ENCODE measurements at regions not wholly inside any gene's neighbourhood (a gene's known extent, or its start where the extent isn't known, plus 50 kb on each side); places are given as distances from the start of the nearest gene placed in this dataset.

- no peak overlapping the region for H3K9ac ChIP-seq (ENCODE audit: insufficient read depth, low read depth, low read length)
- no peak overlapping the region for H2AFZ ChIP-seq (ENCODE audit: low read length)
- H3K4me2 ChIP-seq (ENCODE audit: low read depth, low read length): no peak overlapping the region
- no peak overlapping the region for H3K27ac ChIP-seq (ENCODE audit: extremely low read length, insufficient read depth, low read length)
- POLR2A ChIA-PET: no interaction called here
- H3K36me3 ChIP-seq (replicated peaks in 1 of 2; ENCODE audit: control insufficient read depth in 1 of 2, insufficient read depth in 2 of 2, low read length in 2 of 2): no peaks in the 10 kb centered on the region
- no TSS peak for BruUV-seq (replicated peaks)
- ATAC-seq (no peak), FAIRE-seq (no peak), DNase-seq (ENCODE audit: low spot score) (no peak)
- no peaks in the 10 kb centered on the region for H3K27me3 ChIP-seq (ENCODE audit: control insufficient read depth in 1 of 2, insufficient read depth in 2 of 2, low read length in 2 of 2)
- H3K4me1 ChIP-seq (ENCODE audit: insufficient read depth, low read length): no peaks in the 10 kb centered on the region
- peaks cover 94% of the 10 kb centered on the region for H3K9me3 ChIP-seq (ENCODE audit: low read length)
- H3K79me2 ChIP-seq (ENCODE audit: insufficient read depth, low read length): no peaks in the 10 kb centered on the region
- H4K20me1 ChIP-seq (ENCODE audit: insufficient read depth, low read length): no peaks in the 10 kb centered on the region
- intact Hi-C loops (cut with micrococcal nuclease; ENCODE audit: unreplicated experiment) (no loop called here), in situ Hi-C loops (cut with HindIII; ENCODE audit: extremely low pct_ligation_motif_present, low pct_unique_long_range_greater_than_20kb) (no loop called here)
- CTCF ChIA-PET (ENCODE audit: low intra/inter-chr PET ratio, low total read pairs): no interaction called here
- no peak for TF ChIP-seq ATF3 (CRISPR knock-in tag; IDR thresholded peaks at IDR 0.05)
- no peak overlapping the region for H3K4me3 ChIP-seq (replicated peaks in 1 of 3; ENCODE audit: insufficient read depth in 1 of 3, low read depth in 2 of 3, low read length in 3 of 3)
- 6% methylated on average over 3 of the region's 3 CpGs for WGBS (ENCODE audit: low lambda C conversion rate)
Measured at GRCh38 chr6:164756142-164756541, 553.3 kb downstream of the C6orf118 start.

DNA sequence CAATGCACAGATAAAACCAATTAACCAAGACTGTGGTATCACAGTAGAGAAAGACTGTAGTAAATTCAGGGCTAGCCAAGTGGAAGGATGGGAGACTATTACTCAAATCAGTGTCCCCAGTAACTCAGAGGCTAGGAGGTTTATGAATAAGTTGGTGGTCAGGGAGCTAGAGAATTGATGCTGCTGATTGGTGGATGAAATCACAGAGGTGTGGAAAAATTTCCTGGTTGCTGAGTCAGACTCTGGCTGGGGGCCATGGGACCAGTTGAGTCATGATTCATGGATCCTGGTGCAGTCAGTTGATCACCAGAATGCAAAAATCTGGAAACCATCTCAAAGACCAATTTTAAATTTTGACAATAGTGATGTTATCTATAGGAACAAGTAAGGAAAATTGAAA, 555.9 kb downstream of the C6orf118 start:
- TF ChIP-seq CC2D1A (CRISPR knock-in tag; IDR thresholded peaks at IDR 0.05) (no peak), LCORL (IDR thresholded peaks at IDR 0.05) (no peak), LCORL (CRISPR knock-in tag; IDR thresholded peaks at IDR 0.05) (no peak), SP5 (CRISPR knock-in tag; IDR thresholded peaks at IDR 0.05; ENCODE audit: borderline replicate concordance, low read depth) (no peak), YY1 (IDR thresholded peaks at IDR 0.05; ENCODE audit: insufficient read depth, insufficient replicate concordance, low read depth, low read length) (no peak), PBX2 (CRISPR knock-in tag; IDR thresholded peaks at IDR 0.05) (no peak), RBAK (CRISPR knock-in tag; IDR thresholded peaks at IDR 0.05) (no peak), ARHGAP35 (CRISPR knock-in tag; IDR thresholded peaks at IDR 0.05; ENCODE audit: borderline replicate concordance) (no peak), CENPBD1 (CRISPR knock-in tag; IDR thresholded peaks at IDR 0.05; ENCODE audit: borderline replicate concordance, low read depth) (no peak), ZNF121 (CRISPR knock-in tag; IDR thresholded peaks at IDR 0.05) (no peak)
- TF ChIP-seq, protein P1, sequence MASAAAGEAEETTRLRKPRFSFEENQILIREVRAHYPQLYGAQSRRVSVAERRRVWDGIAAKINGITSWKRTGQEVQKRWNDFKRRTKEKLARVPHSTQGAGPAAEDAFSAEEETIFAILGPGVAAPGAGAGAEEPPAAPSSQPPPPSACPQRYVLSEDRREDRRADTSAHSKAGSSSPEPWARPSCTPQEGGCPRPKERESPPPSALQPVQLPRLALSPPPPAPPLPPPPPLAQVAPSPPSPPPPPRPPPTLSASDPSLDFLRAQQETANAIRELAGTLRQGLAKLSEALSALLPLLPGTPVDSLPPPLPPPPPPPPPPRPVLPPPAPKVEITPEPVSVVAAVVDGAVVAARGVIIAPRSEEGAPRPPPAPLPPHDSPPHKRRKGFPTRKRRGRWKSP (CRISPR knock-in tag; IDR thresholded peaks at IDR 0.05): no peak
- in situ Hi-C loops (cut with HindIII; ENCODE audit: extremely low pct_ligation_motif_present, low pct_unique_long_range_greater_than_20kb) (no loop called here), intact Hi-C loops (cut with micrococcal nuclease; ENCODE audit: unreplicated experiment) (no loop called here)
- Histone ChIP-seq H3K36me3 (replicated peaks in 1 of 2; ENCODE audit: control insufficient read depth in 1 of 2, insufficient read depth in 2 of 2, low read length in 2 of 2) (no peaks in the 10 kb centered on the region), H3K9ac (ENCODE audit: insufficient read depth, low read depth, low read length) (no peak overlapping the region), H3K4me3 (replicated peaks in 1 of 3; ENCODE audit: insufficient read depth in 1 of 3, low read depth in 2 of 3, low read length in 3 of 3) (no peak overlapping the region), H3K9me3 (ENCODE audit: low read length) (peaks cover 95% of the 10 kb centered on the region), H3K4me2 (ENCODE audit: low read depth, low read length) (no peak overlapping the region), H4K20me1 (ENCODE audit: insufficient read depth, low read length) (no peaks in the 10 kb centered on the region), H2AFZ (ENCODE audit: low read length) (no peak overlapping the region), H3K27ac (ENCODE audit: extremely low read length, insufficient read depth, low read length) (no peak overlapping the region), H3K79me2 (ENCODE audit: insufficient read depth, low read length) (no peaks in the 10 kb centered on the region), H3K4me1 (ENCODE audit: insufficient read depth, low read length) (no peaks in the 10 kb centered on the region), H3K27me3 (ENCODE audit: control insufficient read depth in 1 of 2, insufficient read depth in 2 of 2, low read length in 2 of 2) (no peaks in the 10 kb centered on the region; a peak in 1 of 5 replicates)
- POLR2A ChIA-PET: no interaction called here
- no peak for DNase-seq (ENCODE audit: low spot score)
- ATAC-seq: no peak
- CTCF ChIA-PET (ENCODE audit: low intra/inter-chr PET ratio, low total read pairs): no interaction called here
- BruUV-seq (replicated peaks): no TSS peak
- no peak for FAIRE-seq

All from HepG2 (cell line).